ENCODE measurements at regions not wholly inside any gene's neighbourhood (a gene's known extent, or its start where the extent isn't known, plus 50 kb on each side); places are given as distances from the start of the nearest gene placed in this dataset.
"Not testable (repeated sequence)": the region's sequence is repeated elsewhere in the genome, so short reads cannot be mapped to it uniquely, and the experiment has no call there.

GRCh38 chr3:177364236-177364635 is 167.0 kb upstream of the TBL1XR1 start:
- no peaks in the 10 kb centered on the region for H3K27me3 ChIP-seq (replicated peaks; ENCODE audit: control insufficient read depth, insufficient read depth, low read length)
- H3K36me3 Mint-ChIP-seq (ENCODE audit: insufficient read depth, unreplicated experiment), result peaks cover 13% of the 10 kb centered on the region
- ChIA-PET POLR2A (no interaction called here), CTCF (no interaction called here)
- intact Hi-C loops (cut with micrococcal nuclease; ENCODE audit: unreplicated experiment), result loop anchor here (10.0 kb wide), 1 partner anchor 1021 kb away; no protein-coding TSS in a partner anchor
- H3K9me3 ChIP-seq, result no peaks in the 10 kb centered on the region
- H3K4me1 Mint-ChIP-seq (ENCODE audit: low read depth, unreplicated experiment), result peaks cover 13% of the 10 kb centered on the region
- peaks cover 17% of the 10 kb centered on the region for H3K4me1 ChIP-seq
- H3K4me3 Mint-ChIP-seq (ENCODE audit: unreplicated experiment), result no peak overlapping the region
- no peak for DNase-seq
- H3K36me3 ChIP-seq (ENCODE audit: control insufficient read depth, insufficient read depth, low read length), result no peaks in the 10 kb centered on the region
- H3K9me3 Mint-ChIP-seq (ENCODE audit: unreplicated experiment), result peaks cover 7% of the 10 kb centered on the region
- TF ChIP-seq CTCF (IDR thresholded peaks at IDR 0.05; ENCODE audit: insufficient read depth in 1 of 2, low read depth in 1 of 2, low read length in 1 of 2, severe bottlenecking in 1 of 2, unreplicated experiment in 1 of 2), result no peak
- H3K4me3 ChIP-seq (ENCODE audit: low read depth, low read length), result no peak overlapping the region
- H3K27me3 Mint-ChIP-seq (ENCODE audit: insufficient read depth, unreplicated experiment), result no peaks in the 10 kb centered on the region
- no TSS peak for BruUV-seq (replicated peaks)
- H3K27ac Mint-ChIP-seq (ENCODE audit: unreplicated experiment), result no peak overlapping the region

- H3K27me3 Mint-ChIP-seq (ENCODE audit: insufficient read depth, unreplicated experiment); DNase-seq; POLR2A ChIA-PET; H3K27me3 ChIP-seq (replicated peaks; ENCODE audit: control insufficient read depth, insufficient read depth, low read length); H3K36me3 Mint-ChIP-seq (ENCODE audit: insufficient read depth, unreplicated experiment); H3K36me3 ChIP-seq (ENCODE audit: control insufficient read depth, insufficient read depth, low read length); H3K9me3 Mint-ChIP-seq (ENCODE audit: unreplicated experiment); BruUV-seq (replicated peaks); CTCF ChIA-PET; H3K4me3 Mint-ChIP-seq (ENCODE audit: unreplicated experiment); H3K27ac Mint-ChIP-seq (ENCODE audit: unreplicated experiment); H3K4me3 ChIP-seq (ENCODE audit: low read depth, low read length); H3K9me3 ChIP-seq: not testable (repeated sequence)
- H3K4me1 Mint-ChIP-seq (ENCODE audit: low read depth, unreplicated experiment), result peaks cover 13% of the 10 kb centered on the region
- intact Hi-C loops (cut with micrococcal nuclease; ENCODE audit: unreplicated experiment), result loop anchor here (10.0 kb wide), 1 partner anchor 1020 kb away; no protein-coding TSS in a partner anchor
- peaks cover 14% of the 10 kb centered on the region for H3K4me1 ChIP-seq
These were observed 168.0 kb upstream of the TBL1XR1 start for GRCh38 chr3:177365294-177365693.

GRCh38 chr3:177367788-177368187 is 170.5 kb upstream of the TBL1XR1 start:
- H3K4me3 ChIP-seq (ENCODE audit: low read depth, low read length), result no peak overlapping the region
- no peak for DNase-seq
- no TSS peak for BruUV-seq (replicated peaks)
- H3K4me1 ChIP-seq, result no peaks in the 10 kb centered on the region
- Mint-ChIP-seq H3K9me3 (ENCODE audit: unreplicated experiment) (peaks cover 7% of the 10 kb centered on the region), H3K36me3 (ENCODE audit: insufficient read depth, unreplicated experiment) (no peaks in the 10 kb centered on the region), H3K27me3 (ENCODE audit: insufficient read depth, unreplicated experiment) (no peaks in the 10 kb centered on the region), H3K27ac (ENCODE audit: unreplicated experiment) (no peak overlapping the region), H3K4me1 (ENCODE audit: low read depth, unreplicated experiment) (peaks cover 7% of the 10 kb centered on the region), H3K4me3 (ENCODE audit: unreplicated experiment) (no peak overlapping the region)
- POLR2A ChIA-PET, result no interaction called here
- no peaks in the 10 kb centered on the region for H3K9me3 ChIP-seq
- H3K27me3 ChIP-seq (replicated peaks; ENCODE audit: control insufficient read depth, insufficient read depth, low read length), result no peaks in the 10 kb centered on the region
- TF ChIP-seq CTCF (IDR thresholded peaks at IDR 0.05; ENCODE audit: insufficient read depth in 1 of 2, low read depth in 1 of 2, low read length in 1 of 2, severe bottlenecking in 1 of 2, unreplicated experiment in 1 of 2), result no peak
- intact Hi-C loops (cut with micrococcal nuclease; ENCODE audit: unreplicated experiment), result loop anchor here (10.0 kb wide), 1 partner anchor 1017 kb away; no protein-coding TSS in a partner anchor
- CTCF ChIA-PET, result no interaction called here
- no peaks in the 10 kb centered on the region for H3K36me3 ChIP-seq (ENCODE audit: control insufficient read depth, insufficient read depth, low read length)

GRCh38 chr3:177370246-177370822 is 173.1 kb upstream of the TBL1XR1 start:
- CTCF ChIA-PET, result no interaction called here
- no peak overlapping the region for H3K27ac Mint-ChIP-seq (ENCODE audit: unreplicated experiment)
- intact Hi-C loops (cut with micrococcal nuclease; ENCODE audit: unreplicated experiment), result no loop called here

More at GRCh38 chr3:177370246-177370822, 173.1 kb upstream of the TBL1XR1 start:
- no peak for TF ChIP-seq CTCF (IDR thresholded peaks at IDR 0.05; ENCODE audit: insufficient read depth in 1 of 2, low read depth in 1 of 2, low read length in 1 of 2, severe bottlenecking in 1 of 2, unreplicated experiment in 1 of 2)
- Histone ChIP-seq H3K4me1 (no peaks in the 10 kb centered on the region), H3K27me3 (replicated peaks; ENCODE audit: control insufficient read depth, insufficient read depth, low read length) (no peaks in the 10 kb centered on the region), H3K9me3 (no peaks in the 10 kb centered on the region), H3K36me3 (ENCODE audit: control insufficient read depth, insufficient read depth, low read length) (no peaks in the 10 kb centered on the region), H3K4me3 (ENCODE audit: low read depth, low read length) (no peak overlapping the region)
- POLR2A ChIA-PET, result no interaction called here
- no peaks in the 10 kb centered on the region for H3K27me3 Mint-ChIP-seq (ENCODE audit: insufficient read depth, unreplicated experiment)
- no TSS peak for BruUV-seq (replicated peaks)
- H3K4me1 Mint-ChIP-seq (ENCODE audit: low read depth, unreplicated experiment), result peaks cover 7% of the 10 kb centered on the region
- H3K4me3 Mint-ChIP-seq (ENCODE audit: unreplicated experiment), result no peak overlapping the region
- no peak for DNase-seq
- H3K9me3 Mint-ChIP-seq (ENCODE audit: unreplicated experiment), result peaks cover 7% of the 10 kb centered on the region
- H3K36me3 Mint-ChIP-seq (ENCODE audit: insufficient read depth, unreplicated experiment), result no peaks in the 10 kb centered on the region

Measured in Caco-2 (cell line).